ENCODE measurements at regions not wholly inside any gene's neighbourhood (a gene's known extent, or its start where the extent isn't known, plus 50 kb on each side); places are given as distances from the start of the nearest gene placed in this dataset.

GRCh38 chr22:33202455-33202854 lies 144.3 kb upstream of the SYN3 start:
- intact Hi-C loops (cut with micrococcal nuclease), result loop anchor here (2.0 kb wide), 1 partner anchor 544 kb away; no protein-coding TSS in a partner anchor
- Mint-ChIP-seq H3K27ac (no peak overlapping the region), H3K9me3 (ENCODE audit: insufficient read depth) (no peaks in the 10 kb centered on the region), H3K4me1 (peaks cover 34% of the 10 kb centered on the region), H3K27me3 (peaks cover 10% of the 10 kb centered on the region), H3K4me3 (peak overlapping the region; percentile 10)
- ATAC-seq (ENCODE audit: low read depth) (no peak), DNase-seq (peak; percentile 22)
- Histone ChIP-seq H3K4me1 (ENCODE audit: control insufficient read depth in 2 of 2, insufficient read depth in 2 of 2, low read length in 2 of 2) (peaks cover 29 to 36% of the 10 kb centered on the region in 2 donors), H3K79me2 (ENCODE audit: control insufficient read depth, insufficient read depth, low read length) (no peaks in the 10 kb centered on the region), H3K27me3 (replicated peaks in 1 of 4; ENCODE audit: control extremely low read depth in 1 of 4, control insufficient read depth in 3 of 4, insufficient read depth in 4 of 4, low read length in 3 of 4) (no peaks in the 10 kb centered on the region), H4K20me1 (ENCODE audit: control insufficient read depth, insufficient read depth, low read length, poor library complexity, severe bottlenecking) (no peaks in the 10 kb centered on the region), H3K36me3 (replicated peaks in 1 of 2; ENCODE audit: control extremely low read depth in 1 of 2, control insufficient read depth in 1 of 2, extremely low read depth in 1 of 2, insufficient read depth in 2 of 2, low read length in 1 of 2) (no peaks in the 10 kb centered on the region), H3K9ac (ENCODE audit: low read length) (no peak overlapping the region), H3K9me3 (ENCODE audit: control extremely low read depth in 1 of 3, control insufficient read depth in 2 of 3, insufficient read depth in 1 of 3, low read length in 2 of 3) (peaks cover 0 to 1% (median 0%) of the 10 kb centered on the region in 3 donors), H3K27ac (ENCODE audit: low read length in 2 of 2) (no peak overlapping the region), H2AFZ (ENCODE audit: insufficient read depth, low read depth, low read length, poor library complexity, severe bottlenecking) (no peak overlapping the region), H3K4me3 (ENCODE audit: control extremely low read depth in 1 of 5, extremely low read depth in 1 of 5, insufficient read depth in 1 of 5, low read depth in 2 of 5, low read length in 4 of 5) (peak overlapping the region in 1 of 5 experiments; percentile 11), H3K4me2 (replicated peaks; ENCODE audit: low read depth, low read length, poor library complexity, severe bottlenecking) (peak overlapping the region; percentile 58)
- CTCF ChIA-PET, result interaction anchor here (0.7 to 5.6 kb wide), 13 partner anchors 9 to 345 kb away, joined by 3 to 79 read pairs (median 3); no protein-coding TSS in a partner anchor
- POLR2A ChIA-PET, result no interaction called here
- WGBS (ENCODE audit: insufficient coverage), result 0% methylated on average over 1 of the region's 1 CpG
- TF ChIP-seq CTCF (IDR thresholded peaks at IDR 0.05) (no peak), EZH2 (IDR thresholded peaks at IDR 0.05; ENCODE audit: borderline replicate concordance, insufficient read depth, low read depth, low read length, poor library complexity, severe bottlenecking) (no peak)

GRCh38 chr22:33194529-33195077 lies 136.4 kb upstream of the SYN3 start:
- no peak overlapping the region for H2AFZ ChIP-seq (ENCODE audit: insufficient read depth, low read depth, low read length, poor library complexity, severe bottlenecking)
- no peaks in the 10 kb centered on the region for H3K36me3 ChIP-seq (replicated peaks in 1 of 2; ENCODE audit: control extremely low read depth in 1 of 2, control insufficient read depth in 1 of 2, extremely low read depth in 1 of 2, insufficient read depth in 2 of 2, low read length in 1 of 2)
- ChIA-PET CTCF (interaction anchor here (1.0 to 1.7 kb wide), 3 partner anchors 9 to 15 kb away, joined by 3 read pairs; no protein-coding TSS in a partner anchor), POLR2A (no interaction called here)
- Mint-ChIP-seq H3K4me3 (no peak overlapping the region), H3K9me3 (ENCODE audit: insufficient read depth) (no peaks in the 10 kb centered on the region), H3K27me3 (peaks cover 6% of the 10 kb centered on the region), H3K4me1 (peaks cover 29% of the 10 kb centered on the region), H3K27ac (no peak overlapping the region)
- no peak for DNase-seq
- no peak for TF ChIP-seq CTCF (IDR thresholded peaks at IDR 0.05)
- TF ChIP-seq EZH2 (IDR thresholded peaks at IDR 0.05; ENCODE audit: borderline replicate concordance, insufficient read depth, low read depth, low read length, poor library complexity, severe bottlenecking), result no peak
- H3K9ac ChIP-seq (ENCODE audit: low read length), result no peak overlapping the region
- H3K4me3 ChIP-seq (ENCODE audit: control extremely low read depth in 1 of 5, extremely low read depth in 1 of 5, insufficient read depth in 1 of 5, low read depth in 2 of 5, low read length in 4 of 5), result no peak overlapping the region
- no peak overlapping the region for H3K4me2 ChIP-seq (replicated peaks; ENCODE audit: low read depth, low read length, poor library complexity, severe bottlenecking)
- no peaks in the 10 kb centered on the region for H4K20me1 ChIP-seq (ENCODE audit: control insufficient read depth, insufficient read depth, low read length, poor library complexity, severe bottlenecking)
- H3K4me1 ChIP-seq (ENCODE audit: control insufficient read depth in 2 of 2, insufficient read depth in 2 of 2, low read length in 2 of 2), result peaks cover 13 to 31% of the 10 kb centered on the region in 2 donors
- ATAC-seq (ENCODE audit: low read depth), result no peak
- no peaks in the 10 kb centered on the region for H3K27me3 ChIP-seq (replicated peaks in 1 of 4; ENCODE audit: control extremely low read depth in 1 of 4, control insufficient read depth in 3 of 4, insufficient read depth in 4 of 4, low read length in 3 of 4)
- no peak overlapping the region for H3K27ac ChIP-seq (ENCODE audit: low read length in 2 of 2)
- no CpG with 5 or more reads among the region's 3 CpGs for WGBS (ENCODE audit: insufficient coverage)
- no peaks in the 10 kb centered on the region for H3K79me2 ChIP-seq (ENCODE audit: control insufficient read depth, insufficient read depth, low read length)
- H3K9me3 ChIP-seq (ENCODE audit: control extremely low read depth in 1 of 3, control insufficient read depth in 2 of 3, insufficient read depth in 1 of 3, low read length in 2 of 3), result peaks cover 0 to 2% (median 0%) of the 10 kb centered on the region in 3 donors
- intact Hi-C loops (cut with micrococcal nuclease), result no loop called here
